GM21360 (cell line): ENCODE measurements at regions not wholly inside any gene's neighbourhood (a gene's known extent, or its start where the extent isn't known, plus 50 kb on each side); places are given as distances from the start of the nearest gene placed in this dataset.
"Not testable (repeated sequence)": the region's sequence is repeated elsewhere in the genome, so short reads cannot be mapped to it uniquely, and the experiment has no call there.

ENCODE experiments used
- ATAC-seq: cut with Tn5 transposase; IDR thresholded peaks from one replicate; pipeline ENCODE4 v1.9.1; 2021; ENCODE audit warnings: mild to moderate bottlenecking, moderate library complexity; ENCODE audit not compliant: unreplicated experiment

GRCh38 chr7:19378345-19378714 lies 233.1 kb upstream of the FERD3L start:
- no peak for ATAC-seq

DNA sequence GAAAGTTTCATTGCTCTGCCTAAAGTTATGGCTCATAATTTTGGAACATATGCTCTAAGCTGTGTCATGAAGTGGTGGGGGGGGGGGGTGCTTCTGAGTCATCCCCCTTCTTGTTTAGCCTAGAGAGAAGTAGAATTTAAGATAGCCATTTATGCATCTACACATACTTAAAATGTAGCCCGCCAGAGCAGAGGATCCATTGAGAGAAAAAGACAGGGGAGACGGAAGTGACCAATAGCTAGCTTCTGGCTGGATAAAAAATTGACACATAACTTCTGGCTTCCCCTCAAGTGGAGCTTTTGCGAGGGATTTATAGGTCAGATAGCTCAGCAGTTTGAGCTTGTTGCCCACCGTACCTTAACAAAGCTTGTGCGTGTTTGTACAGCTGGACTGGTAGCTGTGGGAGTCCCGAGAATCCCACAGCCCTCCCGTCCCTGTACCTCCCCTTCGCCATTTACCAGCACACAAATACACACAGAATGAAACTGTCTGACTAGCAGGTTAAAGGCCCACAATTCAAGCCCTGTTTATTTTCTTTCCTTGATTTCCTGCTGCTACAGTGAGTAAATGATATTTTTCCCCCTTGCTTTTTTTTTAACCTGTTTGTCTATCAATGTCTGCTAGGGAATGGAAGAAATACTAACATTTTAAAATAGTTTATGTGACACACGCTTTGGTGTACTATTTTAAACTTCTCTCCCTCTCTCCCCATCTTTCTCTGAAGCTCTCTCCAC lies 232.6 kb upstream of the FERD3L start:
- ATAC-seq = no peak

DNA sequence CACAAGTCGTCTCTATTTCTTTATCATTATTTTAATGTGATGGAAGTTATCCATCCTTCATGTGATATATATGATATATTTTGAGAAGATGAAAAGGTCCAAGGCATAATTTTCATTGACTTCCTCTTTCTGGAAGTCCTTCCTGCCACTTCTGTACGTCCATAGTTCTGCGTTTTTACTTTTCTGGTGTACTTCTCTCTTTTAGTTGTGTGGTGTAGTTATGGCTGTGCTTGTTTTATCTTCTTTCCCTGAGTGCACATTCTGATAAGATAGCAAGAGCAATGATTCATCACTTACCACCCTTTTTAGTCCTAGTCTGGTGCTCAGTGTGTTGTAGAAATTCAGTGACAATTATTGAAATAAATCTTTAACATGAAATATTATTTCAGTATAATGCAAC lies 231.3 kb upstream of the FERD3L start:
- ATAC-seq = no peak

GRCh38 chr7:19375976-19376375 lies 230.8 kb upstream of the FERD3L start:
- ATAC-seq = no peak

- ATAC-seq = no peak
Measured at GRCh38 chr7:19373334-19373733, 228.1 kb upstream of the FERD3L start.

DNA sequence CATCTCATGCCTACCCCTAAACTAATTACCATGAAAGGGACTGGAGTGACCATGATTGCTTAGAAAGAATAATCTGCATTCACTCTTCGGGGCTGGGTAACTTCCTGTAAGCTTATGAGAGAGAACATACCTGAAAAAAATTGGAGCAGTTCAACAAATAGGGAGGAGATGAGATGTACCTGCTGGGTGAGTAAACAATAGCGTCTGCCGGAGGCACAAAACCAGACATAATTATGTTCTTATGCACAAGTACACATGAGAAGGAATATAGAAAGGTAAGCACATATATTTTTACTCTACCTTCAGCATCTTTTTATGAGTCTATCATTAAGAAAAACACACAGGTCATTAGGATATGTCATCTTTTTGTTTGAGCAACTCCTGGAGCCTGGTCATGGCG lies 224.6 kb upstream of the FERD3L start:
- ATAC-seq = no peak

DNA sequence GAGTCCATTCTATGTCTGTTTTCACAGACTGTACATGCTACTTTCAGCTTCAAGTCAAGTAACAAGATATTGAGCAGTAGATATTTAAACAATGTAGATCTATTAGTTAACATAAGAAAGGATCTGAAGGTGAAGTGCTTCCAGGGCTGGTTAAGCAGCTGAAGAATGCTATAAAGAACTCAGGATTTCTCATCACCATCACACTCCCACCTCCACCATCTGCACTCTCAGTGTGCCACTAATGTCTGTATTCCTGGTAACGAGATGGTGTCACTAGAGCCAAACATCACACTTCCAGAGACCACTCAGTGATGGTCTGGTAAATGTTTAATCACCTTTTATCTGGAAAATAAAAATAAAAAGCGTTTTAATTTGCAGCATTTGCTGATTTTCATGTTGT lies 224.0 kb upstream of the FERD3L start:
- no peak for ATAC-seq

- no peak for ATAC-seq
Measured at GRCh38 chr7:19368491-19368925, 223.3 kb upstream of the FERD3L start.

- no peak for ATAC-seq
Measured at GRCh38 chr7:19364950-19365349, 219.7 kb upstream of the FERD3L start.

- no peak for ATAC-seq
Measured at GRCh38 chr7:19362099-19362498, 216.9 kb upstream of the FERD3L start.

- no peak for ATAC-seq
Measured at GRCh38 chr7:19353180-19353579, 208.0 kb upstream of the FERD3L start.

DNA sequence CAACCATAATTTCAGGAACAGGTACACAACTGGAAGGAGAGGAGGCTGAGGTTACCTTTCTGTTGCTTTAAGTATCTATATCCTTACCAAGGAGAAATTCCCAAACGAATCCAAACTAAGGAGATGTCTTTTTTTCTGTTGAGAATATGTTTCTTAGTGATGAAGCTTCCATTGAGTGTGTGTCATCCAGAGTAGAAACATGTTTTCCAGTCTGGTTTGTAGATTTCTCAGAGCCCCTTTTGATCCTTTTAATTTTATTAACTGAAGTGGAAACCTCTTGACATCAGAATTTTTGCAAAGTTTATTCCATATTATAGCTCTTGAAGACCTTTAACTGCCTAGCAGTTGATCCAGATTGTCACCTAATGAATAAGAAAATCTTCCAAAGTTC lies 207.1 kb upstream of the FERD3L start:
- ATAC-seq = no peak

DNA sequence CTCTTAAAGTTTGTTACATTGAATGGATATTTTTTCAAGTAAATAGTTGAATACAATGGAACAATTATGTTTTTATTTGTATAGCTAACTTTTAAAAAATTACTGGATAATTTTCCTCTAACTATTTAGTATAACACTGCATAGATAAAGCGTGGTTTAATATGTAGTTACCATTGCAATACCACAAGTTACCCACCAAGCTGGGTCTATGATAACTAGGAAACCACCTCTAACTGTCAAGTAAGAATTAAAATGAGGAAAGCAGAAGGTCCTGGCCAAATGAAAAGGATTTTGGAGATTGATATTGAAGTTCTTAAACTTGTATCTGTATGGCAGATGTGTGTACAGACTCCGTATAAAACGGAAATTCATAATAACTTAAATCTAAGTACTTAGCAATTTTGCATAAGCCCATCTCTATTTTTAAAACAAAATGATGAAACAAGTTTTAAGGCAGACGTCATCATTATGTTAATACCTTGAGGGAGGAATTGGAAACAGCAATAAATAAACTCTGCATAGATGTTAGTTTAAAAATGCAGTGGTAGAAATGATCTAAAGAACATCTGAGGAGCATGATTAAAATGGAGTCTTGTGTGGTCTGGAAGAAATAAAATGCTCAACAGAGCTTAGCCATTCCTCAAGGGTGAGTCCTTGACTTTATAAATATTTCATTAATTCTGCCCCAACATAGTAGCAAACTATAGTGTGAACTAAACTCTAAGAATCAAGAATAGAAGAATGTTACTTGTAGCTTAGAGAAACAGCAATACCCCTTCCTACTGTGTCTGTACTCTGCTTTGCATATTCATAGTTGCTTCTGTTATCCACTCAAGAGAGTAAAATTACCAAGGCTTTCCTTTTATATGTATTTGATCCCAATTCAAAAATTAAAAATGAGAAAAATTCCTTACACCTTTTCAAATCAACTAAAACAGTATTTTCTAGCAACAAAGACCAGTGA lies 206.4 kb upstream of the FERD3L start:
- ATAC-seq = no peak

- no peak for ATAC-seq
Measured at GRCh38 chr7:19339512-19339911, 194.3 kb upstream of the FERD3L start.

GRCh38 chr7:19338512-19338911 lies 193.3 kb upstream of the FERD3L start:
- ATAC-seq = not testable (repeated sequence)

DNA sequence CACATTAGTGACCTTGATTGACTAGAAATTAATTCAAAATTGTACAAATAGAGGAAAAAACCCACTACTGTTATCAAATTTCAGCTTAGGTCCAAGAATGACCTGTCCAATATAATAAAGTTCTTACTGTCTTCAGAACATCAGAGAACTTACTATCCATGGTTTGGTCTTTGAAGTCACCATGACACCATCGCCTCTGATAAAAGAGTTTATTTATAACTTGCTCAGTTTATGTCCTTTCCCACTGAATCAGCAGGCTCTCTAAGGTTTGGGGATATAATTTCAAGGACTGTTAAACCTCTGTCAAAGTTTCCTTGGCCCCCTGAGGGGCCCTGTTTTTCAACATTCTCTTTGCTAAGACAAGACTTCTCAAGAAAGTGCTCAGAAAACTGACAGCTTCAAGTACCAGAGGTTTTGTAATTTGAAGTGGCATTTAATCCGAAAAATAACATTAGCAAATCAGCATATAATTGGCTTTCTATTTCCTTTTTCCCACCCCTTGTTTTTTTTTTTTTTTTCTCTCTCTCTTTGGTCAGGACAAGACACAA lies 191.7 kb upstream of the FERD3L start:
- ATAC-seq = no peak

DNA sequence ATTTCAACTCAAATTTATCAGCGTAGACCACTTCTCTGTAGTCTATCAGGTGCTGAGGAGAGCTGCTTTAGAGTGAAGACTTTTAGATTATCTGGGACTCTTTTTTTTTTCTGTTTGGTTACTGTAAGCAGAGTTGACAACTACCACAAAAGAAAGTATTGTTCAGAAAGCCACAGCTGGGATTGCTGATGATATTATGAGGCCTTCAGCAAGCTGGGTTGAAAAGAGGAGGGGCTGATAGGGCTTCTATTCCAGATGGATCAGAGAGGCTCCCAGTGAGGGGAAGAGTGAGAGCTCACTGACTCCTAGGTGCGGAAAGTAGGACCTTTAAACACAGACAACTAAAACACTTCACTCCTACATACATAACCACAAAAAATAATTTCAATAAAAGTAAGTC lies 188.5 kb upstream of the FERD3L start:
- no peak for ATAC-seq

GRCh38 chr7:19327018-19327417 lies 181.8 kb upstream of the FERD3L start:
- ATAC-seq = no peak

DNA sequence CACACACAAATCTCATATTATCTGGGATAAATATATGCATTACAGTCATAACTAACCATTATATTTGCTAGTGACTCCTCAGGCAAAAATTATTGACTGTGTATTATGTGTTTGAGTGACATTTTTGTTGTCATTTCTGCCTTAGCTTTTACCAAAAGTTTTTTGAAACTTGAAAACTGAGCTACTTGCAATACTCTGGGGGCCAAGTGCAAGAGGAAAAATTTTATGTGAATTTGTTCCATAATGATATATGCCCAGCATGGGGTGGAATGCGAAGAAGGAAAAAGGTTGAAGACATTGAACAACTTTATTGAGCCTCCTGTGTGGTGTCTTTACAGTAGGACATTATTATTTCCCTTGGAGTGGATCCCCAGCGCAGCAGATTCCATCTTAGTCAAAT lies 176.8 kb upstream of the FERD3L start:
- no peak for ATAC-seq

GRCh38 chr7:19318287-19318686 lies 173.1 kb upstream of the FERD3L start:
- ATAC-seq = no peak

GRCh38 chr7:19317461-19317860 lies 172.2 kb upstream of the FERD3L start:
- no peak for ATAC-seq

GRCh38 chr7:19312416-19312815 lies 167.2 kb upstream of the FERD3L start:
- no peak for ATAC-seq
